GM12872 (cell line): ENCODE measurements at regions not wholly inside any gene's neighbourhood (a gene's known extent, or its start where the extent isn't known, plus 50 kb on each side); places are given as distances from the start of the nearest gene placed in this dataset.

Experiments
- CTCF ChIP-seq: IDR thresholded peaks from 3 replicates; pipeline ENCODE4 v1.5.1; 2011; ENCODE audit warnings: low read depth, mild to moderate bottlenecking, low read length, moderate library complexity; ENCODE audit not compliant: insufficient read depth

- peak; percentile 35; the same call in 2 of the 3 replicates for TF ChIP-seq CTCF
Measured at GRCh38 chr5:165161204-165161603, 1655.8 kb downstream of the MAT2B start.

GRCh38 chr5:165163861-165164260 lies 1658.4 kb downstream of the MAT2B start:
- no peak for TF ChIP-seq CTCF

- TF ChIP-seq CTCF = no peak
Measured at GRCh38 chr5:165173651-165174050, 1668.2 kb downstream of the MAT2B start.

GRCh38 chr5:165175041-165175440 lies 1669.6 kb downstream of the MAT2B start:
- TF ChIP-seq CTCF = no peak

- no peak for TF ChIP-seq CTCF
Measured at GRCh38 chr5:165184183-165184582, 1678.8 kb downstream of the MAT2B start.

- no peak for TF ChIP-seq CTCF
Measured at GRCh38 chr5:165185716-165186115, 1680.3 kb downstream of the MAT2B start.

GRCh38 chr5:165187815-165188214 lies 1682.4 kb downstream of the MAT2B start:
- no peak for TF ChIP-seq CTCF
